ENCODE measurements at regions not wholly inside any gene's neighbourhood (a gene's known extent, or its start where the extent isn't known, plus 50 kb on each side); places are given as distances from the start of the nearest gene placed in this dataset.

GRCh38 chr9:115264313-115264712 lies 146.4 kb upstream of the TNC start:
- TF ChIP-seq SP1 (IDR thresholded peaks at IDR 0.05): no peak
- no peak for TF ChIP-seq ZNF384 (IDR thresholded peaks at IDR 0.05)
- no peak for TF ChIP-seq BHLHE40 (IDR thresholded peaks at IDR 0.05; ENCODE audit: borderline replicate concordance)
- no peak for TF ChIP-seq ELF4 (IDR thresholded peaks at IDR 0.05)
- no peak for TF ChIP-seq FOXM1 (IDR thresholded peaks at IDR 0.05; ENCODE audit: borderline replicate concordance)
- TF ChIP-seq TARDBP (IDR thresholded peaks at IDR 0.05): no peak
- TF ChIP-seq, protein P1, sequence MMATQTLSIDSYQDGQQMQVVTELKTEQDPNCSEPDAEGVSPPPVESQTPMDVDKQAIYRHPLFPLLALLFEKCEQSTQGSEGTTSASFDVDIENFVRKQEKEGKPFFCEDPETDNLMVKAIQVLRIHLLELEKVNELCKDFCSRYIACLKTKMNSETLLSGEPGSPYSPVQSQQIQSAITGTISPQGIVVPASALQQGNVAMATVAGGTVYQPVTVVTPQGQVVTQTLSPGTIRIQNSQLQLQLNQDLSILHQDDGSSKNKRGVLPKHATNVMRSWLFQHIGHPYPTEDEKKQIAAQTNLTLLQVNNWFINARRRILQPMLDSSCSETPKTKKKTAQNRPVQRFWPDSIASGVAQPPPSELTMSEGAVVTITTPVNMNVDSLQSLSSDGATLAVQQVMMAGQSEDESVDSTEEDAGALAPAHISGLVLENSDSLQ (IDR thresholded peaks at IDR 0.05): no peak
- TF ChIP-seq NFRKB (IDR thresholded peaks at IDR 0.05): no peak
- TF ChIP-seq CTBP1 (IDR thresholded peaks at IDR 0.05; ENCODE audit: borderline replicate concordance): no peak
- TF ChIP-seq FOXK2 (IDR thresholded peaks at IDR 0.05): no peak
- no peak for TF ChIP-seq L3MBTL2 (conservative IDR thresholded peaks at IDR 0.05)
- no peak for TF ChIP-seq SUZ12 (IDR thresholded peaks at IDR 0.05)

All from HEK293T (cell line).